ENCODE measurements at regions not wholly inside any gene's neighbourhood (a gene's known extent, or its start where the extent isn't known, plus 50 kb on each side); places are given as distances from the start of the nearest gene placed in this dataset.
A peak's percentile ranks its signal among the peaks of the same experiment; 100 is the strongest.

GRCh38 chr2:128380061-128380889 lies 61.6 kb upstream of the HS6ST1 start:
- no peak for DNase-seq (ENCODE audit: low spot score)

DNA sequence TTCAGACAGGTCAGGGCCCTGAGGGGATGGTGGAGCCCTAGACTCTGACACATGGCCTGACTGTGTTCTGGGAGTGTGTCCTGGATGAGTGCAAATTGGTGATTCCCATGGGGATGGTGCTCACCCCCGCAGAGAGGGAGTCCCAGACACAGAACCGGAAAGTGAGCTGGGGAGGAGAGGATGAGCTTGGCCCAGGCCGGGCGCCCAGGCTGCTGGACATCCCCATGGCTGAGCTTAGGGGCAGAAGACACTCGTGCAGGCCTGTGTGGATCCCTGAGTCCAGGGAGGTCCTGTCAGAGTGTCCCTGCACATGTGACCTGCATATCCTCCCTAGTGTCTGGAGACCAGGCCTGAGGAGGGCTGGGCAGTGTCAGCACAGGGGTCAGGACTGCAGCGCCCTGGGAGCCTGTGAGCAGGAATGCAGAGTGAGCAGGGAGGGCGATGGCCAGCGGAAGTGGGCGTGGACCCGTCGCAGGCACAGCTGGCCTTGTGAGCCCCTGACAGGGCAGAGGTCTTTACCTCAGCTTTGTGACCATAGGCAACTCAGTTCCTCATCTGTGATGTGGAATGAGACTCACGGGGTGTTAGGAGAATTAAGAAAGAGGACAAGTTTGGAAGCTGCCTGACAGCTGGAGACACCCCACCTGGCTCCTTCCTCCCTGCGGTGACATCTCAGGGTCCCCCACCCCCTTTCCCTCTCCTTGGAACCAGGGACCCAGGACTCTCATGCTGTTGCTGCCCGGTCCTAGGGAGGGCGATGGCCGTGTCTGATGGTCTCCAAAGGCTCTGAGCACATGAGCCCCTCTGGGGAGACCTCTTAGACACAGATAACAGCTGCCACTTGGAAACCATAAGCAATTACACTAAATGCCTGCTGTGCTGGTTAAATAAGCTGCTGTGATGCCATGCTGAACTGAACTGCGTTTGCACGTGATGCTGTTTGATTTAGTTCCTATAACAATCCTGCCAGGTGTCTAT lies 62.6 kb upstream of the HS6ST1 start:
- DNase-seq (ENCODE audit: low spot score): no peak

DNA sequence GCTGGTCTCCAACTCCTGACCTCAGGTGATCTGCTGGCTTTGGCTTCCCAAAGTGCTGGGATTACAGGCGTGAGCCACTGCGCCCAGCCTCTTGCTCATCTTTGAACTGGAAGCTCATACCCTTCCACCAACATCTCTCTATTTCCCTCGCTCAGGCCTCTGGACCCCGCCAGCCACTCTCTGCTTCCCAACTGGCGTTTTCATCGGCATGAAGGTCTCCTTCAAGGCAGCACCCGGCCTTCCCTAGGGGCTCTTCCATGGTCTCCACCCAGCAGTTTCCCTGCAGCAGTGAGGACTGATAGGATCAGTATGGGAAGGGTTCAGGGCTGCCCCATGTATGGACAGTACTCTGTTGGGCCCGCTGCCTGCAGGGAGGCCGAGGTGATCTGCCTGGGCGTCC lies 65.8 kb upstream of the HS6ST1 start:
- no peak for DNase-seq (ENCODE audit: low spot score)

- no peak for DNase-seq (ENCODE audit: low spot score)
These were observed 66.3 kb upstream of the HS6ST1 start for GRCh38 chr2:128384956-128385355.

- DNase-seq (ENCODE audit: low spot score): no peak
These were observed 66.7 kb upstream of the HS6ST1 start for GRCh38 chr2:128385365-128385764.

GRCh38 chr2:128386066-128386465 lies 67.4 kb upstream of the HS6ST1 start:
- no peak for DNase-seq (ENCODE audit: low spot score)

DNA sequence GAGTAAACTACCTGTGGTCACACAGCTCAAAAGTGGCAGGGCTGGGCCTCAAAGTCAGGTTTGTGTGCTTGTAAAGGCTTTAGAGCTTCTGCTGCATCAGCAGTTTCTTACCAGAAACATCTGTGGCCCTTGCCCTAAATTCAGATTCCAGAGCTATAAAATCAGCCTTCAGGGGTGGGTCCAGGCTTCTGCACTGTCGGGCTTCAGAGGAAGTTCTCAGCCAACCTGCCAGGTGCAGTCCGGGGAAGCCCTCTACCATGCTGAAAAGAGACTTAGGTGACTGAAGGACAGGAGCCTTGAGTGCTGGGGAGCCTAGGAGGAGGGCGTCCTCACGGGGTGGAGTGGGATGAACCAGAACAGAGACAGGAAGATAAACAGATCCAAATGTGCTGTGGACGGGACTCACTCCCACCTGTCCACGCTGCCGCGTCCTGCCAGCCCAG lies 69.9 kb upstream of the HS6ST1 start:
- DNase-seq (ENCODE audit: low spot score): no peak

DNA sequence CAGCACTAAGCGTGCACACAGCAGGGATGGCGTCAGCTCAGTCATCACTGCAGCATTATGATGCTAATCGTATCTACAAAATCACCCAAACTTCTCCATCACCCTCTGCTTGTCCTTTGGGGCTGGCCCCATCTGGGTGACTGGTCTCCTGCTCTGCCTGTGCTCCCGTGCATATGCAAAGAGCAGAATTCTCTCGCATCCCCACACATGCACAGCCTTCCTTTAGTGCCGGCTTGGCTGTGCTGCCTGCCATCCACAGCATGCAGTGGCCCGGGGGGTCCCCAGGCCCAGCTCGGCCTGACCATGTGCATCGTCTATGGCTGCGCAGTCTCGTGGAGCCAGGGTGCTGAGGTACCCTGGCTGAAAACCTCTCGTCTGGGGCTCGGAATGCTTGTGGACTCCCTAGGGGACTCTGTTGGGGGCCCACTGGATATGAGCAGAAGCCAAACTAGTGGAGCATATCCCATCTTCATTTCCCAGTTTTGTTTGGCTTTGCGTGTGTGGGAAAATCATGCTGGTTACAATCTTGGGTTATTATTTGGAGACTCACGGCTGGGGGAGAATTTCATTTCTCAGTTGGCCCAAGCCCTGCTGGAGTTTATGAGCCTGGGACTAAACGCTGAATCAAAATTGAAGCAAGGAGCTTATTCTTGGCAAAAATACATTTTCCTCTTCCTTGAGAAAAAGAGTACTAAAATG lies 70.9 kb upstream of the HS6ST1 start:
- DNase-seq (ENCODE audit: low spot score): no peak

DNA sequence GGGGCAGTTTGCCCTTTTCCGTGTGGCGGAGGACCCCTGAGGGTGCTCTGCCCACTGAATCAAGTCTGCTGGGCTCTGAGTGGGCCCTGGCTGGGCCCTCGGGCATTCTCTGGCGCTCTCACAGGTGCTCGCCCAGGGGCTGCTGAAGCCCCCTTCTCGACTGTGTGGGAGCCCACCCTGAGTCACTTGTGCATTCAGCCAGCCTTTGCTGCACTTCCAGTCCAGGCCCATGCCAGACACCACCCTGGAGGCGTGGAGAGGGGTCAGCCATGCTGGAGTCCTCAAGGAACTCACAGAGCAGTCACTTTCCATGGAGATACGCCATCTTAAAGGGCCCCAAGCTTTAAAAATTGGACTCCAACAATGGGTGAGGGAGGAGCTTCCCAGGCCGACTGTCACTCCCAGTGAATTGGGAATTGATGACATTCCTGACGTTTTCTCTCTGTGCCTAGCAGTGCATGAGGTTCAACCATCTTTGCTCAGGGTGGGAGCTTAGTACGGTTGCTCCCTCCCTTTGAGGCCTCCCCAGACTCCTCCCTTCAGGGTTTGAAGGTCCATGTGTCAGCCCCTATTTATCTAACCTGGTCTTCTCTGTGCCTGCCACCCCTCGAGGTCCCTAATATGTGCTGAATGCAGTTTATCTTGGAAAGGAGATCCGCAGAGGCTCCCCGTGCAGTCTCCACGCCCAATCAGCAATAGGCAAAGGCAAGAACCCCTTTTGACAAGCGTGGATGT lies 71.8 kb upstream of the HS6ST1 start:
- no peak for DNase-seq (ENCODE audit: low spot score)

DNA sequence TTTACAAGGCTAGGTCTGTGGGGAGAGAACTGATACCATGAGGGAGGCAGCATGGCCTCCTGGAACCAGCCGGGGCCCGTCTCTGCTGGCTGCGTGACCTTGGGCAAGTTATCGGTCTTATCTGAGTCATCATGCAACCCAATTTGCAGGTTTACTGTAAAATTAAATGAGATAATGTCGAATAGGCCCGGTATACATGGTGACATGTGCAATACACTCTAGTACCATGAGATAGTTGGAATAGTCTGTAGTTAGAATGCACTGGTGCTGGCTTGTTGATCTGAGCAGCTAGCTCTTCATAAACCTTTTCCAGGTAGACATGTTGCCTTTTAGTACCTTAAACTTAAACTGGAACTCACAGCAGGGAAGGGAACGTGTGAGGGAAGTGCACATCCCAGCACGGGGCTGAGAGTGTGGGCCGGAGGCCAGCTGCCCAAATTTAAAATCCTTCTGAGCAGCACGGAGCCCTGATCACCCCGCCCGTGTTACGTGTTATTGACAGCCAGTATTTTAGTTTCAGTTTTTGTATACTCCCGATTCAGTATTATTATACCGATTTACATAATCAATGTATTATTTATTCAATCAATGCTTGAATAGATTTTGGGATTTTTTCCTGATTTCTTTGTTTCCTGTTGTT lies 72.4 kb upstream of the HS6ST1 start:
- DNase-seq (ENCODE audit: low spot score): no peak

GRCh38 chr2:128391679-128392078 lies 73.0 kb upstream of the HS6ST1 start:
- no peak for DNase-seq (ENCODE audit: low spot score)

- no peak for DNase-seq (ENCODE audit: low spot score)
These were observed 73.5 kb upstream of the HS6ST1 start for GRCh38 chr2:128392207-128392606.

DNA sequence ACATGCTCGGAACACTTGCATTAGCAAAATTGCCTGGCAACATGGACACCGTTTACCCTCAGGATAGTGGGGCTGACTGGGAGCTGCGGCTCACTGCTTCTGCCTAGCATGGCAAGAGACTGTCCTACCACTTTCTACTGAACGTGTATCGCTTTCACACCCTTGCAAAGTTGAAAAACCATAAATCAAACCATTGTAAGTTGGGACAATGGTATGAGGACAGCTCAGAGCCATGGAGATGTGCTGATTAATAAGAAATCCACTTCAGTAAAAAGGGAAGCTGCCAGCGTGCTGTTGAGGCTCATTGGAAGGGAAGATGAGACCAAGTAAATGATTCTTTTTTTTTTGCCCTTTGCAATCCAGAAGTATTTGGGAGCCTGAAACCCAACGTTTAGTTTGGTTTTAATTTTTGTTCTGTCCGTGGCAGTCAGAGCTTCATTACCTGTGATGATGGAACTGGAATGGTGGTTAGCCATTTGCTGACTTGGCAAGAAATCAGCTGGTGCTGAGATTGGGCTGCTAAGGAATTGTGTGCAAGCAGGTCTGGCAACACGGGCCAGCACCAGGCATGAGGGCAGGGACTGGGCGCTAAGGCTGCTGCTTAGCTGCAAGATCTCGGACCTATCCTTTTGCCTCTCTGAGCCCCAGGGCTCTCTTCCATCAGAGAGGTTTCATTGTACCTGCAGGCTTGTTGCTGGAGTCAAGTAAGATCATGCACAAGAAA lies 75.5 kb upstream of the HS6ST1 start:
- DNase-seq (ENCODE audit: low spot score): no peak

GRCh38 chr2:128395196-128395595 lies 76.5 kb upstream of the HS6ST1 start:
- DNase-seq (ENCODE audit: low spot score): no peak

- peak; percentile 58 for DNase-seq (ENCODE audit: low spot score)
These were observed 77.2 kb upstream of the HS6ST1 start for GRCh38 chr2:128395640-128396499.

DNA sequence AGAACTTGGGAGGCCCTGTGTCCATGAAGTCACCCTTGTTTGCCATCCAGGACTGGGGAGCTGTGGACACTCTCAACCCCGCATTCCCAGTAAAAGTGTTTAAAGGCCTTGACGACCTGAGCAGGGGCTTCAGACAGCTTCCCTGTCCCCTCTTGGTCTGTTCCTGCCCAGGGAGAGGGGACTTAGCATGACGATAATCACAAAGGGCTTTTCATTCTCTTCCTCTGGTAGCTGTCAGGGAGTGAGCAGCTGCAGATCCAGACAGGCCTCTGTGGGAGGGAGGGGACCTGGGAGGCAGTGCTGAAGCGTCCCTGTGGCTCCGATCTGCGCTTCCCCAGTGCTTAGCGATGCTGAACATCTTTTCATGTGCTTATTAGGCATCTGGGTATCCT lies 77.8 kb upstream of the HS6ST1 start:
- no peak for DNase-seq (ENCODE audit: low spot score)

- DNase-seq (ENCODE audit: low spot score): no peak
These were observed 78.3 kb upstream of the HS6ST1 start for GRCh38 chr2:128396946-128397345.

- no peak for DNase-seq (ENCODE audit: low spot score)
These were observed 80.6 kb upstream of the HS6ST1 start for GRCh38 chr2:128399256-128399655.

GRCh38 chr2:128399690-128400291 lies 81.1 kb upstream of the HS6ST1 start:
- no peak for DNase-seq (ENCODE audit: low spot score)
